Stimulated activated memory B cell treated with anti-CD40 and anti-IgM and Interleukin-4, amounts not matched to agents 10 μg/mL and 1 μg/mL and 100 μg/mL, for 72 hours (primary cell): ENCODE measurements at regions not wholly inside any gene's neighbourhood (a gene's known extent, or its start where the extent isn't known, plus 50 kb on each side); places are given as distances from the start of the nearest gene placed in this dataset.
"Not testable (repeated sequence)": the region's sequence is repeated elsewhere in the genome, so short reads cannot be mapped to it uniquely, and the experiment has no call there.

Experiments used
- ATAC-seq: fragments of 150-1000 bp; cut with Tn5 transposase; 2 replicates; pipeline ENCODE4 v1.10.0; 2021
- H3K27ac Mint-ChIP-seq: one replicate; pipeline ENCODE4 v1.8.0; 2022; ENCODE audit warnings: mild to moderate bottlenecking, mixed read lengths
- H3K27me3 Mint-ChIP-seq: one replicate; pipeline ENCODE4 v1.8.0; 2022; ENCODE audit warnings: mixed read lengths
- H3K36me3 Mint-ChIP-seq: one replicate; pipeline ENCODE4 v1.8.0; 2022; ENCODE audit warnings: mixed read lengths
- H3K4me1 Mint-ChIP-seq: one replicate; pipeline ENCODE4 v1.8.0; 2022; ENCODE audit warnings: mixed read lengths
- H3K4me3 Mint-ChIP-seq: one replicate; pipeline ENCODE4 v1.8.0; 2022; ENCODE audit warnings: mild to moderate bottlenecking, moderate library complexity, mixed read lengths
- H3K9me3 Mint-ChIP-seq: one replicate; pipeline ENCODE4 v1.8.0; 2022; ENCODE audit warnings: mixed read lengths

DNA sequence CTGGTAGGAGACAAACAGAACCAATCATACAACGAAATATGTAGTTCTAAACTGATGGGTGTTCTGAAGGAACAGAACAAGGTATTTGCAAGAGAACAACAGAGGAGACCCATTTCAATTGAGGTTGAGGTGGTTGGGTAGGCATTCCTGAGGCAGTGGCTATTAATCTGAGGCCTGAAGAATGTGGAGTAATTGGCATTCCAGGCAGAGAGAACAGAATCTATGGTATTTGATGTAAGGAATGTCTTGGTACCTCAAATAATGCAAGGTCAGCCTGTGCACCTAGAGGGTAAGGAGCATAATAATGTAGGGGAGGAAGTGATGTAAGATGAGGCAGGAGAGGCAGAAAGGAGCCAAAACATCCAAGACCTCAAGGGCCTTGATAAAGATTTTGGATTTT, 109.5 kb upstream of the TEX13C start:
- H3K9me3 Mint-ChIP-seq: no peaks in the 10 kb centered on the region
- no peaks in the 10 kb centered on the region for H3K36me3 Mint-ChIP-seq
- peaks cover 11% of the 10 kb centered on the region for H3K27me3 Mint-ChIP-seq
- ATAC-seq: no peak
- H3K27ac Mint-ChIP-seq: no peak overlapping the region
- no peak overlapping the region for H3K4me3 Mint-ChIP-seq
- peaks cover 6% of the 10 kb centered on the region for H3K4me1 Mint-ChIP-seq

DNA sequence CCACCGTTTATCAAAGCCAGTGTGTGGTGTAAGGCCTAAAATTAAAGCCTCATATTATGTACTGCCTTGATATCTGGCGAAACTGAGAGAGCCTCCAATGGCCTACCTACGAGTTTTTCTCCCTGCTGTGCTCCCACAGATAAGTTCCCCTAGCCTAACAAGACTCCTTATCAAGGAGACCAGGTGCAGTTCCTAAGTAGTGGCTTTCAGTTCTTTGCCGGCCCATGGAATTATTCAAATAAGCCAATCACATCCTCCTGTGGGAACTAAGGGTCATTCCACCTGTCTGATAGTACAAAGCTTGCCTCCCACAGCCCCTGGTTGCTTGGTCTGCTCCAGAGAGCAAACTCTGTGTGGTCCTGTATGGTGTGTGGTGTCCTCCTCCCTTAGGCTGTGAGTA, 99.8 kb upstream of the TEX13C start:
- no peak overlapping the region for H3K27ac Mint-ChIP-seq
- no peak for ATAC-seq
- H3K9me3 Mint-ChIP-seq: peaks cover 2% of the 10 kb centered on the region
- H3K27me3 Mint-ChIP-seq: no peaks in the 10 kb centered on the region
- no peaks in the 10 kb centered on the region for H3K36me3 Mint-ChIP-seq
- H3K4me1 Mint-ChIP-seq: no peaks in the 10 kb centered on the region
- H3K4me3 Mint-ChIP-seq: no peak overlapping the region

DNA sequence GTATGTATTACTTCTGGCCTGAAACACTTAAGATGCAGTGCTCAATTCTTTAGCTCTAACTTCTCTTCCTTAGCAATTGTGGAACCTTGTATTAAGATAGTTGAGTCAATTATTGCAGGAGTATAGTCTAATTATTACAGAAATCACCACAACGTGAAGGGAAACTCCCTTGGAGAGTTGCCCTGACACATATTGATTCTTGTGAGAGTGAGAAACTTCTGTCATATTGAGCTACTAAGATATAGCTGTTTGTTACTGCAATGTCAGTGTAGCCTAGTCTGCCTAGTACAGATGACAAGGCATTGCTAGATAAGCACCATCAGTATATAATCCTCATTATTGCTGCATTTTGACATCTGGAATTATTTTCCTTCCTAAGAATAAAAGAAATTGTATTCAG, 82.7 kb upstream of the TEX13C start:
- Mint-ChIP-seq H3K9me3 (no peaks in the 10 kb centered on the region), H3K4me3 (no peak overlapping the region), H3K36me3 (no peaks in the 10 kb centered on the region), H3K27ac (no peak overlapping the region), H3K27me3 (no peaks in the 10 kb centered on the region), H3K4me1 (no peaks in the 10 kb centered on the region)
- ATAC-seq: no peak

DNA sequence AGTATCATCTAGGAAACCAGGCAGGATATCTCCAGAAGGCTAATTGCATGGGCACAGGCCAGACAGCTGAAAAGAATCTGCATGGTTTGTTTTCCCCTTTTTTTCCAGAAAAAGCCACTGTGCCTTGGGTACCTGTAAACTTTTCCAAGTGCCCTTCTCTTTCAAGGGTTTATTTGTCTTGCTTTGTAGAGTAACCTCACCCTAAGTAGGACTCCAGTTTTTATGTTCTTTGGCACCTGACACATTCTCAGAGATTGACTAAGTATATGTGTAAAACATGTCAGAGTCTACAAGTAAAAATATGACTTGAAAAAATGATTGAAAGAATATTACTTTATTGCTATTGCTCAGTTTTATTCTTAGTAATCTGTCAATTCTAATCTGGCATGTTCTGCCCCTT, 70.7 kb upstream of the TEX13C start:
- Mint-ChIP-seq H3K36me3 (no peaks in the 10 kb centered on the region), H3K27ac (no peak overlapping the region), H3K4me3 (no peak overlapping the region), H3K4me1 (no peaks in the 10 kb centered on the region), H3K27me3 (no peaks in the 10 kb centered on the region), H3K9me3 (no peaks in the 10 kb centered on the region)
- ATAC-seq: no peak

DNA sequence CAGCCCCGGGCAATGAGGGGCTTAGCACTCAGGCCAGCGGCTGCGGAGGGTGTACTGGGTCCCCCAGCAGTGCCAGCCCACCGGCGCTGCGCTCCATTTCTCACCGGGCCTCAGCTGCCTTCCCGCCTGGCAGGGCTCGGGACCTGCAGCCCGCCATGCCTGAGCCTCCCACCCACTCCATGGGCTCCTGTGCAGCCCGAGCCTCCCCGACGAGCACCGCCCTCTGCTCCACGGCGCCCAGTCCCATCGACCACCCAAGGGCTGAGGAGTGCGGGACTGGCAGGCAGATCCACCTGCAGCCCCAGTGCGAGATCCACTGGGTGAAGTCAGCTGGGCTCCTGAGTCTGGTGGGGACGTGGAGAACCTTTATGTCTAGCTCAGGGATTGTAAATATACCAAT, 63.9 kb upstream of the TEX13C start:
- H3K9me3 Mint-ChIP-seq, H3K36me3 Mint-ChIP-seq, ATAC-seq, H3K27ac Mint-ChIP-seq, H3K4me1 Mint-ChIP-seq, H3K27me3 Mint-ChIP-seq, H3K4me3 Mint-ChIP-seq: not testable (repeated sequence)

DNA sequence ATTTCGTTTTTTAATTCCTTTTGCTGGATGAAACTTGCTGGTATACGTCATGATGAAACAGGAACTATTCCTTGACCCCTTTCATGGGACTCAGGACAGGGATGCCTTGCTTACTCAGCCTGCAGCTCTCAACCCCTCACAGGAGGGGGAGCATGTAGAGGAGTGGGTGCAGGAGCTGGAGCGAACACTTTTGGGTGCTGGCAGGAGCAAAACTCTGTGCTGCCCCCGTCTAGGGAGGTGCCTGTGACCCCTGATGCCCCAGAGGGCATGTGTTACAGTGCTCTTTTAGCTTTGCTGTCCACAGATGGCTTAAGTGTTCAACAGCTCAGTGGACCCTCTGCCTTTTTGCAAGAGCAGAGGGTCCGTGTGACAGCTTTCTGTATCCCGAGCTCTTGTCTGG, 56.8 kb upstream of the TEX13C start:
- Mint-ChIP-seq H3K4me3 (no peak overlapping the region), H3K9me3 (peaks cover 5% of the 10 kb centered on the region), H3K36me3 (no peaks in the 10 kb centered on the region), H3K27ac (no peak overlapping the region), H3K4me1 (no peaks in the 10 kb centered on the region), H3K27me3 (no peaks in the 10 kb centered on the region)
- no peak for ATAC-seq

DNA sequence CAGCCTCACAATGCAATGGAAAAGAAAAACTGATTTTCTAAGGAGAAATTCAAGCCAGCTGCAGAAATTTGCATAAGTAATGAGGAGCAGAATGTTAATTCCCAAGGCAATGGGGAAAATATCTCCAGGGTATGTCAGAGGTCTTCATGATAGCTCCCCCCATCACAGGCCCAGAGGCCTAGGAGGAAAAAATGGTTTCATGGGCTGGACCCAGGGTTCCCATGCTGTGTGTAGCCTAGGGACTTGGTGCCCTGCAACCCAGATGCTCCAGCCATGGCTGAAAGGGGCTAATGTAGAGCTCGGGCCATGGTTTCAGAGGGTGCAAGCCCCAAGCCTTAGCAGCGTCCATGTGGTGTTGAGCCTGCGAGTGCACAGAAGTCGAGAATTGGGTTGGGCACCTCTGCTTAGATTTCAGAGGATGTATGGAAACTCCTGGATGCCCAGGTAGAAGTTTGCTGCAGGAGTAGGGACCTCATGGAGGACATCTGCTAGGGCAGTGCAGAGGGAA, 53.5 kb upstream of the TEX13C start:
- Mint-ChIP-seq H3K9me3 (peaks cover 5% of the 10 kb centered on the region), H3K27ac (no peak overlapping the region), H3K36me3 (no peaks in the 10 kb centered on the region), H3K4me3 (no peak overlapping the region), H3K27me3 (no peaks in the 10 kb centered on the region), H3K4me1 (no peaks in the 10 kb centered on the region)
- ATAC-seq: no peak
